T-helper 22 cell (primary cell): ENCODE measurements at regions not wholly inside any gene's neighbourhood (a gene's known extent, or its start where the extent isn't known, plus 50 kb on each side); places are given as distances from the start of the nearest gene placed in this dataset.

Experiments
- DNase-seq: peaks from one replicate; pipeline ENCODE4 v3.0.0-alpha.2; 2020; ENCODE audit warnings: low read depth

GRCh38 chr11:45554230-45554967 lies 111.0 kb downstream of the CHST1 start:
- DNase-seq, result no peak

GRCh38 chr11:45553383-45553936 lies 112.0 kb downstream of the CHST1 start:
- no peak for DNase-seq

DNA sequence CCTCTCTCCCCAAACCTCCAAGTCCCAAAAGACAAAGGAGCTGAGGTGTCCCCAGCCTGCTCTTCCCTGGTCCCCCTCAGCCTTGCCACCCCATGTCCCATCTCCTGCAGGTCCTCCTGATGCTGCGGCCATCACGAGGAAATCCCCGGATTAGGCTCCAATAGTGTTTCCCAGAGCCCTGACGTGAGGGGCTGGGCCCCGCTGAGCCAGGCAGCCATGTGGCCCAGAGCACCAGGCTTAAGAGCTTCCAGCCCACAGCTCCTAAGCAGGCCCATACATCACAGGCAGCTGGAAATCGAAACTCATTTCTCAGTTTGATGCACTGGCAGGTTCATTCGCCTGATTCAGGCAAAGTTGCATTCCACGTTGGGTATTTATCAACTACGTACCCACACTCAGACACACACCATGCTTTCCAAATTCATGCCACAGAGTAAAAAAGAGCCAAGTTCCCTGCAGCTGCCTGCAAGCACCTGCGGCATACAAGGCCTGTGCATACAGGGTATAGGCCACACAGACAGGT lies 114.2 kb downstream of the CHST1 start:
- DNase-seq, result no peak

DNA sequence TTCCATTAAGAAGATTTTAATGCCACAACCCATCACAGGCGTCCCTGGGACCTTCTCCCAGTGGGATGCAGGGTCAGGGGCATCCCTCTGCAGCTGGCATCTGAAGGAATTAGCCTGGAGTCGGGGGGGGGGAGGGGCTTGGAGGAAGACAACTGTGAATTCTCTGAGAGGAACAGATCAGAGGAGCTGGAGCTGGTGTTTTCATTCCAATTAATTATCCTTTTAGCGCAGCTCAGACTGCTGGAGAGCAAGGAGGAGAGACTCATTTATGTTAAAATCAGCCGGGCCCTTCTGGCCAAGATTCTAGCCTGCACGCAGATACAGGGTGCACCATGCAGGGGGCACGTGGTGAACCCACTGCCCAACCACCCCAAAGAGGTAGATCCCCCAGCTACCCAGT lies 116.2 kb downstream of the CHST1 start:
- no peak for DNase-seq

DNA sequence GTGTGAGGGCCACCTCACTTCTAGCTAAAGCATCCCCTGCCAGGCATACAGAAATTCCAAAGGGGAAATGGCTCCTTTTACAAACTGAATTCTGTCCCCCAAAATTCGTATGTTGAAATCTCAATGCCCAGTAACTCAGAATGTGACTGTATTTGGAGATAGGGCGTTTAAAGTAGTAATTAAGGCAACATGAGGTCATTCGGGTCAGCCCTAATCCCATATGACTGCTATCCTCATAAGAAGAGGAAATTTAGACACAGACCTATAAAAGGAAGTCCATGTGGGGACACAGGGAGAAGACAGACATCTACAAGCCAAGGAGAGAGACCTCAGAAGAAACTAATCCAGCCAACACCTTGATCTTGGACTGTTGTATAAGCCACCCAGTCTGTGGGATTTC lies 119.1 kb downstream of the CHST1 start:
- no peak for DNase-seq

GRCh38 chr11:45544826-45545225 lies 120.6 kb downstream of the CHST1 start:
- no peak for DNase-seq

DNA sequence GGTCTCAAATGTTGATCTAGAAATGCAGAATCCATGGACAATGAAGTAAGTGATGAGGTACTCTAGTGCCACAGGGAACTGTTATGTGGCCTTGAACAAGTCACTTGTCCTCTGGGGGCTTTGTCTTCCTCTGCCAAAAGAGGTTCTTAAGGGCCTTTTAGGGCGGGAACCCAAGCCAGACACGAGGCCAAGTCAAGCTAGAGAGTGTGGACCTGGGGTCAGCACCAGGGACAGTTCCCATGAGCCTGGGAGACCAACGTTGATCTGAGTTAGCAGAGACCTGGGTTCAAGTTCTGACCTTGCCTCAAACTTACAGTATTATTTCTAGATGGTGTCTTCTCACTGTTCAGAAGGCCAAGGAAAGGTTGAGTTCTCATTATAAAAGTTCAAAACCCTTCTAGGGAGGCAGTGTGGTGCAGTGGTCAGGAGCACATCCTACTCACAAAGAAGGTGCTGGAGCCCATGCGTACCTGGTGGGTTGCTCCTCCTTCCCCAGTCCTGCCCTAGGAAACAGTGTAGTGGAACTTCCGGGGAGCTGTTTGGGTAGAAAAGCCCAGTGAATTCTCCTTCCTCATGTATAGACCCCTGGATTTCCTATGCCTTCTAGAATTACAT lies 121.5 kb downstream of the CHST1 start:
- no peak for DNase-seq

- DNase-seq, result no peak
Measured at GRCh38 chr11:45543081-45543480, 122.3 kb downstream of the CHST1 start.

GRCh38 chr11:45541693-45542434 lies 123.6 kb downstream of the CHST1 start:
- no peak for DNase-seq

DNA sequence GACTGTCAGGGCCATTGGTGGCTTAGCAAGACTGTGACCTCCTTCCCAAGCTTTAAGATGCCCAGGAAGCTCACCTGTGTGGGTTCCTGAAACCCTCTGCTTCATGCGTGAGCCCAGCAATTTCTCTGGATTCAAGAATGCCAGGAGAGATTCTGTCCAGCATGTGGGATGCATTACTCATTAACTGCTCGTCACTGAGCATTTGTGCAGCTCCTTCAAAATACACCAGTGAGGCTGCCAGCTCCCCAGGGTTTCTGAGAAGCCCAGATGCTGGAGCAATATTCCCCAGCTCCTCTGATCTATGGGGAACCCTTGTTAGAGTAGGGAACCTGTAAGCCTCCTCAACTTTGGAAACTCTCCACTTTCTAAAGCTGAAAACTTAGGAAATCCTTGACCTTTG lies 126.5 kb downstream of the CHST1 start:
- DNase-seq, result no peak

DNA sequence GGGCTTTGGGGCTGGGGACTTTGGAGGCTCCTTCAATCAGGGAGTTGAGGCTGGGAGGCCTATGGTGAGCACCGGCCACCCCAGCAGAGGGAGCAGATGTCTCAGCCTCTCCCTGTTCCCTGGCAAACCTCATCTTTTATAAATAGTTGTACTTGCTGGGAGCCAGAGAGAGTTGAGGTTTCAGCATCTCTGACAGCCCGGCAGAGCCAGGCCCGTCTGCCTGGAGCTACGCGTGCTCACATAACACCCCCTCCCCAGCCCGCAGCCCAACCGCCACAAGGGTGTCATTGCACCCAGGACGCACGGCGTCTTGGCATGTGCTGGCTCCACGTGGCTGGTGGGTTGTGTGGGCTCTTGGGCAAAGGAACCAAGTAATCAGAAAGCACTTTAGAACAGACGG lies 127.1 kb downstream of the CHST1 start:
- DNase-seq, result no peak

GRCh38 chr11:45537614-45538013 lies 127.8 kb downstream of the CHST1 start:
- no peak for DNase-seq

DNA sequence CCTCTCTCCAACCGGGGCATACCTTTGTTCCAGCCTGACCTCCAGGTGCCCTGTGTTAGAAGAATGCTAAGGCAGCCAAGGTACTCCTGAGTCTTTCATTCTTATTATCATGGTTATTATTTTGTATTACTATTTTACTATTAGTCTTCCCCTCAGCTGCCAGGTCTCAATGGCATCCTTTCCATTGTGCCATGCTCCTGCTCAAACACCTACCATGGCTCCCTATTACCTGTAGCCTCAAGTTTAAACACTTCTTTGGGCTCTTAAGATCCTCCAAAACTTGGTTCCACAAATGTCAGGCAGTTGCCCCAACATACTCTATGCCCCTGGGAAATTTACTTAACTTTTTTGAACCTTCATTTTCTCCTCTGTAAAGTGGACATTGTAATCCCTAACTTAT lies 130.4 kb downstream of the CHST1 start:
- DNase-seq, result no peak

- DNase-seq, result no peak
Measured at GRCh38 chr11:45534132-45534531, 131.3 kb downstream of the CHST1 start.

DNA sequence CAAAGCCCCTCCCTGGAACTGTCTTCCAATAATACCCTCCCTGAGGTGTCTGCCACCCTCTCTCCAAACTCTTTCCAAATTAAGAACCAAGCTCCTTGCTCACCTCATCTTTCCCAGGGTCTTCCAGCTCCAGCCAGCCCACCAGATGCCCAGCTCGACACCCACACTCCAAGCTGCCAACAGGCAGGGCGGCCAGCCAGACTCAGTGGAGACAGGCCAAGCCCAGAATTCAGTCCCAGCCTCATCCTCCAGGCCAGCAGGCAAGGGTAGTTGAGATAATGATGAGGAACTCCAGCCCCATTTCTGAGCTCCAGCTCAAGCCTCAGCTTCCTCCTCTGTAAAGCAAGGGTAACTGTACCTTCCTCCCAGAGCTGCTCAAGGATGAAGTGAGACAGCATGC lies 132.9 kb downstream of the CHST1 start:
- no peak for DNase-seq

DNA sequence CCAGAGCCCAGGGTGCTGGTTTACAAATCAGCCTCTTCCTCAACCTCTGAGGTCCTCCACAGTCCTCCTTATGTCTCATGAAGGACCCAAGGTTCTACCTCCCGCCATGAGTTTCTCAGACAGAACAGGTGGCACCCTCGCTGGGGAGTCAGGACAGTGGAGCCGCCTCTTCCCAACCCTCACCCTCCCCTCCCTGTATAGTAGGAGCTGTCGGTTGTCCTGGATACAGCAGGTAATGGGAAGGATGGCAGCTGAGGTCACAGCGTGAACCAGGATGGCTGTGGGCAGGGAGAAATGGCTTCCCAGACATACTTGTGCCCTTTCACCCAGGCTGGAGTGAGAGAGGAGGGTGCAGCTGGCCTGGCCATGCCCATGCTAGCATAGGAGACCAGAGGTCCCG lies 134.6 kb downstream of the CHST1 start:
- DNase-seq, result no peak

DNA sequence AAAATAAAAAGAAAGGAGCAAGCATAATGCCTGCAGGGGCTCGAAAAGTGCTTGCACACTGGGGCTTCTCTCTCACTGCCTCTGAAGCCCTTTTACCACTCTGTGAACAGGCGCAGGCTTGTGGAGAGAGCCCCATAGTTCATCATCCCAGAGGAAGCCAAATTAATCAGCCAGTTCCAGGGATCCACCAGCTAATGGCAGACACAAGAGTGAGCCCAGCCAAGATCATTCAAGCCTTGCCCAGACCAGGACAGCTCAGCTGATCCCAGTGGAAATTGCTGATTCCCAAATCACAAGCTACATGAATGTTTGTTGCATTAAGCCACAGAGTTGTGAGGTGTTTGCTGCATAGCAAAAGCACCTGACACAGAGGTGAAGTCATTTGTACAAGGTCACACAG lies 135.3 kb downstream of the CHST1 start:
- no peak for DNase-seq

DNA sequence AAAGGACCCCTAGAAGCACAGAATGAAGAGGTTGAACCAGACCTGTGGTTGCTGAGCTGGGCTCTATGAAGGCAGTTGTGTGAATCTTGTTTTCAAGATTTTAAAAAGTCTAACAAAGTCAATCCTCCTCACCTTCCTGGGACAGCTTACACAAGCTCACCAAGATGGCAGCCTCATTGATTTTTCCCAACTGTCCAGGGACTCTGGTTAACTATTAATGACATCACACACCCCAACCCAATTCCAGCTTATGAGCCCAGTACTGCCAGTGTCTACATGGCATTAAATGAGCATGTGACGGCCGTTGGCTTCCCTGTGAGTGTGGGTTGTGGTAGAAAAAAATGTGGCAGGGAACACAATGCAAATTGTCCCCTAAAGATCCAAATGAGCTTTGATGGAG lies 137.0 kb downstream of the CHST1 start:
- DNase-seq, result no peak

DNA sequence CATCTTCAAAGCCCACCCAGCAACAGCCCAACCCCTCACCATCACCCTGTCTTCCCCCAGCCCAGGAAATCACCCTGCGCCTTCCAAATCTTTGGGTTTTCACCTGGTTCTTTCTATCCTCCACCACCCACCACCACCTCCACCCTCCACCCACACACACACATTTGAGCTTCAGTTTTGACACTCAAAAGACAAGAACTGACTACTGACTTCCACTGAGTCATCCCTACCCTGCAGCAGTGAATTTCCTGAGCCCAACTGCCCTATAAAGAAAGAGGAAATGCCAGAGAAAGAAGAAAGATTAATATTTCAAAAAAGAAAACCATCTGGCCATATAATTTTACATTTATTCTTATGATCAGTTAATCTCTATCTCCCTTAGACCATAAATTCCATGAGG lies 137.5 kb downstream of the CHST1 start:
- DNase-seq, result no peak

GRCh38 chr11:45525393-45525792 lies 140.0 kb downstream of the CHST1 start:
- no peak for DNase-seq

- DNase-seq, result no peak
Measured at GRCh38 chr11:45523760-45524159, 141.7 kb downstream of the CHST1 start.

GRCh38 chr11:45518833-45519535 lies 146.4 kb downstream of the CHST1 start:
- DNase-seq, result no peak
